GM19043 (cell line): ENCODE measurements at regions not wholly inside any gene's neighbourhood (a gene's known extent, or its start where the extent isn't known, plus 50 kb on each side); places are given as distances from the start of the nearest gene placed in this dataset.

Experiments
- ATAC-seq: cut with Tn5 transposase; IDR thresholded peaks from one replicate; pipeline ENCODE4 v1.9.1; 2021; ENCODE audit warnings: low read depth; ENCODE audit not compliant: unreplicated experiment

DNA sequence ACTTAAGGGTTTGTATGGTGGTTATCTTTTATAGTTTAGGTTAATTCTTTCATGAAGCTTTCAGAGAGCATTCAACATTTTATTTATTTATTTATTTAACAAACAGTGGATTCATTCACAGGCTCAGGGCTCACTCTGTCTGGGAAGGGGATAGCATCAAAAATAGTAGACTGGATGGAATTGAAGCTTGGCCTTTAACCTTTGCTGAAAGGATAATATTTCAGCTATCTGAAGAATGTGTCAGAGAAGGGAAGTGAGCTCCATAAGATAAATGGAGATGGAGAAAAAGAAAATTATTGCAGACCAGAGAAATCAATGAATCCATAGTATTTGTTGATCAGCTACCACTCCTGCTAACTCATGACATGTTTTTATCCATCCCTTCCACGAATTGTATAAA is 305.6 kb downstream of the COG6 start:
- no peak for ATAC-seq

DNA sequence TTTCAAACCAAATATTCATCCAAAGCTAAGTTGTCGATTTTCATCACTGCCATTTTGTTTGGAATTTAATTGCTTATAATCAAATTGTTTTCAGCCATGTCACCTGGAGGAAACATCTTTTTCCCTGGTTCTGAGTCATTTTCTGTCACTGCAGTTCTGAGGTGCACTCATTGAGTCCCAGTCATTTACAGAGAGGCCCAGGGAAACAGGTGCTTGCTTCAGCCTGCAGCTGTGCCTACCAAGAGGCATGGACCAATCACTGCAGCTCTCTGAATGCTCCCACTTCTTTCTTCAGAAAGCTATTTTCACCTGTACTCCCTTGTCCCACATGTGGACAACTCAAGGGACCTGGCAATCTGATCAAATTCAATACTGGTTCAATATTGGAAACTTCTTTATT is 308.1 kb downstream of the COG6 start:
- ATAC-seq = no peak

- ATAC-seq = no peak
Observed at GRCh38 chr13:39965309-39965708, 309.8 kb downstream of the COG6 start.

DNA sequence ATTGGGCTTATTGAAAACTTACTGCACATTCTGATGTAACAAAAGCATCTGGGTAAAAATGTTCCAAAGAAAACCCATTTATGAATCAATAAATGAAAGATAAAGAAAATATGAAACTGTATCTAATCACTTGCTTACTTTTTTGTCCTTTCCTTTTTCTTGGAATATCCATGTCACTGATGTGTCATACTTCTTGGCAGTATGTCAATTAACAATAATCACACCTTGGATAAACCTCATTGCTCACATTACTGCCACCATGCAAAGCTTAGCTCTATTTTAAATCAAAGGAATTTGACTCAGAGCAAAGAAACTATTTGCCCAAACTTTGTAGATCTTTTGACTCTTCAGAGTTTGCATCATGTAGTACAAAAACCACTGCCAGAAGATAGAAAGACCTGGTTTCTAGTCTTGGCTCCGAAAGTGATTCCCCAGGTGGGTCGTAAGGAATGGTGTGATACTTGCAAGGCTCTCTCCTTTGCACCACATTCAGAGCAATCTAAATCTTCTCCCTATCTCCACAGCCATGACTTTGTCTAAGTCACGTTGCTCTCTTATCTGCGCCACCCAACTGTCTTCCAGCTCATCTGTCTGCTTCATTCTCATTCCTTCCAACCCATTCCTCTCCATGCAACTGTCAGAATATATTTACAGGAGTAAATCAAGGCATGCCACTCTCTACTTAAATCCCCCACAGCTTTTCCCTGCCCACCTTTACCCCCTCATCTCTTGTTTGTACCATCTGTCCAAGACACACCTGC is 311.9 kb downstream of the COG6 start:
- no peak for ATAC-seq

GRCh38 chr13:39968646-39969475 is 313.4 kb downstream of the COG6 start:
- ATAC-seq = no peak

DNA sequence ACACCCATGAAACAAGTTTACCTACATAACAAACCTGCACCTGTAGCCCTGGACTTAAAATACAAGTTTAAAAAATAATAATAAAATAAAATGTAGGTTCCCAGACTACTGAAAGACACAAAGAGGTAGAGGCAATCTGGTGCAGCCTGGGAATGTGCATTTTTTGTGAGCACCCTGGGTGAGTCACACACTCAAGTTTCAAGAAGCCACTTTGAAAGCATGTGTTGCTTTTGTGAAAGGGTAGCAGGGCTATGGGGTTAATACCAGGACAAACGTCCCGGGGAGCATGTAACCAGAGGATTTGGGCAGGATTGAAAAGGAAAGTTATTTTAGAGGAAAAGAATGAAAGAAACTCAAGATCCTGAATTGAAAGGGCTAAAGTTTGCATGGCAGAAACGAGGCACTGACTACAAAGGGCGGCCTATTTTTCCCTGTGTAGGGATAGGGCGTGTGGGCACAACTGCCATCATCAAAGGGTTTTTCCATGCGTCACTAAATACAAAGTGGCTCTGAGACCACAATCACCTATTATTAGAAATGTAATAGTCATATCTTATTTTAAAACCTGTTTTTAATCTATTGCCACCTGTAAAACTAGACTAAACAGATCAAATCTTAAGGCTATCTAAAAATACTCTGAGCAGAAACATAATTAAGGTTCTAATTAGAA is 314.9 kb downstream of the COG6 start:
- ATAC-seq = no peak

- ATAC-seq = no peak
Observed at GRCh38 chr13:39971526-39971925, 316.1 kb downstream of the COG6 start.

- ATAC-seq = no peak
Observed at GRCh38 chr13:39976481-39976880, 321.0 kb downstream of the COG6 start.

DNA sequence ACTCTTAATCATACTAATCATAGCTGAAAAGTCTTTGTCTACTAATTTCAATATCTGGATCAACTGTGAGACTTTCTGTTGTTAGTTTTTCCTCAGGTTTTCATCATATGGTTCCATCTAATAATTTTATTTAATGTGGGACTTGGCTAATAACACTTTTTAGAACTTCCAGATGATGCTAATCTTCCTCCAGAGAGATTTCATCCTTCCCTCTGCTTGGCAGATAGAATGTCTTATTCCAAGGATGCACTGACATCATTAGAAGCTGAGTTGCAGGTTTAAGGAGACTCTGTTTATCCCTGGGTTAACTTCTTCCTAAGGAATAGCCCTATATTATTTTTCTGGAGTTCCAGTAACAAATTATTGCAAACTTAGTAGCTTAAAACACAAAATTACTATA is 325.6 kb downstream of the COG6 start:
- ATAC-seq = no peak

- no peak for ATAC-seq
Observed at GRCh38 chr13:39982745-39983144, 327.3 kb downstream of the COG6 start.

GRCh38 chr13:39985071-39985470 is 329.6 kb downstream of the COG6 start:
- no peak for ATAC-seq

DNA sequence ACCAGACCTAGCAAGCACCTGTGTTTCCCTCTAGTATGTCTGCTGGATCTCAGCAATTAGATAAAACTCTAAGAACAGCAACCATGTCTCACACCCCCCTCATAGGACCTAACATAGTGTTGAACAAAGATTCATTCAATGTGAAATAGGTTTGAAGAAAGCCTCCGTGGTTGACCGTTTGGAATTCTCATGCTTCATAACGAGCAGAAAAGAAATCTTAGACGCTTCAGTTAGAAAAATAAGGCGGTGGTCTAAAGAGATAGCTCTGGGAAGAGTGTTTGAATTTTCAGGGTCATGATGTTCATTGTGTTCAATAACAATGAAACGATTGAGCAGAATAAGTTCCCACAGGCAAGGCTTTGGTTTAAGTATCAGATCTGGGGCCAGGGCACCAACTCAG is 332.9 kb downstream of the COG6 start:
- ATAC-seq = no peak

GRCh38 chr13:39998166-39998565 is 342.7 kb downstream of the COG6 start:
- ATAC-seq = no peak

- no peak for ATAC-seq
Observed at GRCh38 chr13:40002016-40002415, 346.6 kb downstream of the COG6 start.

- no peak for ATAC-seq
Observed at GRCh38 chr13:40013554-40013953, 358.1 kb downstream of the COG6 start.

DNA sequence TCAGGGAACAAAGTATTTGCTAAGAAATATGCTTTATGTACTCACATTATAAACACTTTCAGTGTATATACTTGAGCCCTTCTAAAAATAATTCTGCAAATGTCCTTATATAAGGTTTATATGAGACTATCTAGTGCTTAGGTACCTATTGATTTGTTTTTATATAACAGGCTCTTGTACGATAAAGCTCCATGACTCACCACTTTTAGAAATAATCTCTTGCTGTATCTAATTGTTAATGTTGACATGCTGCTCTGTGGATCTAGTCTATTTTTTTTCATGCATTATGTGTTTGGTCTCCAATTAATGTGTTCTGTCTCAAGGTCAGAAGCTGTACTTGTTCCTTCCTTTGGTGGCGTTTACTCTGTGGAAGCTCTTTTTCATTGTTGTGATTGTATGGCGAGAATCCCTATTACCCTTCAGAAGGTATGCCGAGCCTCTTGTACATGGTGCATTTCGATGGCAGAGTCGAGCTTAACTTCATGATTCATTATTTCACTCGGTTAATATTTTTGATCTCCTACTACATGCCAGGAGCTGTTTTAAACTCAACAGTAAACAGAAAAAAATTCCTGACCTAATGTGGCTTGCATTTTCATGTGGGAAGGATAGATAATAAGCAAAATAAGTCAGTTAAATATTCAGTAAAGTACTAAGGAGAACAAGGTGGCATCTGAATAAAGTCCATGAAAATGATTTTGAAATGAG is 361.6 kb downstream of the COG6 start:
- ATAC-seq = no peak

DNA sequence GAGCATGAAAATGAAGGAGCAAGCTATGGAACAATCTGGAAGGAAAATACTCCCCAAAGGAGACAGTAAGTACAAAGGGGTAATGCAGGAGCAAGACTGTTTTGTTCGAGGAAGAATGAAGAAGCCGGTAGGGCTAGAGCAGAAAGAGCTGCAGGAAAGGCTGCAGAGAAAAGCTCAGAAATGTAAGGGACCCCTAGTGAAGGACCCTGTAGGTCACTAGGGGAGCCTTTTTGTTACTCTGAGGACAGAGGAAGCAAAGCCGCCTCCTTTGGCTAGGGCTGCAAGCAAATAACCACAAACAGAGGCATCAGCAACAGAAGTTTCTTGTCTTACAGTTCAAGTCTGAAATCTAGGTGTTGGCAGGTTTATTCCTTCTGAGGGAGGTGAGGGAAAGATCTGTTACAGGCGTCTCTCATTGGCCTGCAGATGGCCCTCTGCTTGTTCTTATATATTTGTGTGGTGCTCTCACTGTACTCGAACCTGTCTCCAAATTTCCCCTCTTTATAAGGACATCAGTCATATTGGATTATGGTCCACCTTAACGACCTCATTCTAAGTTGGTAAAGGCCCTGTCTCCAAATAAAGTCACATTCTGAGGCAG is 362.3 kb downstream of the COG6 start:
- no peak for ATAC-seq

DNA sequence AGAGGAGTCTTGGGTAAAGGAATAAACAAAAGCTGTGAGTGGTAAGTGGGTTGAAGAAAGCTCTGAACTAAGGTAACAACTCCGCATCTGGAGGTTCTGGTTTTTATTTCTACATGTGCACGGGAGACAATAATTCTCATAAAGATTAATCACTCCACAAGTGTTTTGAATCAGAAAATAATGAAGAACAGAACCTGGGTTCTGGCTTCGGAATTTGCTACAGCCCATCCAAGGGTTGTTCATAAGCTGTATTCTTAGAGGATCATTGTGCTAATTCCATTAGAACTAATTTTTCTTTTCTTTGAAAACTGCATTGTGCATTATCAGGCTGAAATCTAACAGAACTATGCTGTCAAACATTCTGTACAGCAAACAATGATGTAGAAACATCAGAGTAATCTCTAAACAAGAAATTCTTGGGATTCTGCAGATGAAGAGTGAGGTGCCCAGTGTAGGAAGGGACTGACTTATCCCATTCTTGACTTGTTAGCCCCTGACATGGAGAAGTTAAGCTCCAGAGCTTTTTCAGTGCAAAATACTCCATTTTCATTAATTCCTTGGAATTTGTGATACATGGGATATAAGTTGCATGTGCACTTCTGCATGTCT is 368.2 kb downstream of the COG6 start:
- ATAC-seq = no peak

DNA sequence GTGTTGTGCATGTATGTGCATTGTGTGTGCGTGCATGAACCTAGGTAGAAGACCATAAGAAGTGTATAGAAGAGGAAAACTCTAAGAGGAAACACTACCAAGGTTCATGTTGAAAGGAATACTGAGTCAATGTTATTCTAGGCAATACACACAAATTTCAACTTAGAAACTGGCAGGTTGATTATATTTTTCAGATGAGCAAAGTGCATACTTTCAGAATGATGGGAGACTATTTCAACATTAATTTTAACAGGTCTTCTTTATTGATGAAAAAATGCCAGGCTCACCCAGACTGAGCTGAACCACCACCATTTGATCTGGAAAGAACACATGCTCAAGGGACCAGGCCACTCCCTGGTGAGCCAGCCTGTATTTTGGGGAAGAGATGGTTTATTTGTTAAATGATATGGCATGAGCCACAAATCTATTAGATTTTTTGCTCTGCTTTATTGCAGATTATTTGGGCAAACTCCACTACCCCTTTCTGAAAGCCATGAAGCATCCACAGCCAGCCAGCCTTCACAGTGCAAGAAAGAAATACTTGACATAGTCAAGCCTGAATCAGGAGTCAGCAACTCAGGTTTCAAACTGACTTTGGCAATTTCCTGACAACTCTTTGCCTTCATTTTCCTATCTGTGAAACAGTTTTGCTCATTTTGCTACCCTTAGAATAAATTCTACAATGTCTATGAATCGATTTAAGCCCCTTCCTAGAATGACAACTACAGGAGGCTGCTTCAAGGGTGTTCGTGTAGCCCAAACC is 368.9 kb downstream of the COG6 start:
- ATAC-seq = no peak
